PC-3 (cell line): ENCODE measurements at regions not wholly inside any gene's neighbourhood (a gene's known extent, or its start where the extent isn't known, plus 50 kb on each side); places are given as distances from the start of the nearest gene placed in this dataset.

Source experiments
- ATAC-seq: fragments of 200-7000 bp; cut with Tn5 transposase; 2 replicates; pipeline ENCODE4 v1.9.1; 2020; ENCODE audit warnings: mild to moderate bottlenecking, moderate library complexity
- BruUV-seq: library from RNA; stranded (reverse); fragments of 400-500 nt; replicated peaks from 2 replicates; lab custom pipeline; 2021; lab: Mats Ljungman, UMichigan
- CTCF ChIA-PET: fragments of 300-600 bp; sonication (Branson Sonifier 250); formaldehyde crosslinking; loops from one replicate; lab custom pipeline; 2022; ENCODE audit warnings: antibody characterized with exemption; lab: Charles Lee
- POLR2A ChIA-PET: fragments of 300-600 bp; sonication (Branson Sonifier 250); formaldehyde crosslinking; loops from one replicate; lab custom pipeline; 2022; ENCODE audit warnings: antibody characterized with exemption; ENCODE audit not compliant: unreplicated experiment; lab: Charles Lee
- DNase-seq: peaks from one replicate; pipeline ENCODE4 v3.0.0-alpha.2; 2015
- H2AFZ ChIP-seq: fragments of 300-600 bp; sonication (generic); 2 replicates; pipeline ENCODE4 v1.6.0; 2016; ENCODE audit warnings: antibody characterized with exemption, low read length
- H3F3A ChIP-seq: fragments of 300-600 bp; sonication (generic); one replicate; pipeline ENCODE4 v1.6.0; 2017; ENCODE audit warnings: antibody characterized with exemption, low read length, control low read depth, mild to moderate bottlenecking; ENCODE audit not compliant: unreplicated experiment
- H3K27ac ChIP-seq: fragments of 300-600 bp; sonication (generic); 2 replicates; pipeline ENCODE4 v1.5.1; 2016; ENCODE audit warnings: mild to moderate bottlenecking, low read length
- H3K27me3 ChIP-seq: fragments of 300-600 bp; sonication (generic); 2 replicates; pipeline ENCODE4 v1.6.1; 2016; ENCODE audit warnings: low read length, mixed read lengths
- H3K36me3 ChIP-seq: fragments of 300-600 bp; sonication (generic); 2 replicates; pipeline ENCODE4 v1.6.1; 2016; ENCODE audit warnings: low read depth, mixed run types, low read length, mixed read lengths
- H3K4me1 ChIP-seq: fragments of 300-600 bp; sonication (generic); 2 replicates; pipeline ENCODE4 v1.5.1; 2016; ENCODE audit warnings: low read length; ENCODE audit not compliant: insufficient read depth
- H3K4me2 ChIP-seq: fragments of 300-600 bp; sonication (generic); 2 replicates; pipeline ENCODE4 v1.6.0; 2016; ENCODE audit warnings: low read length
- H3K4me3 ChIP-seq: fragments of 300-600 bp; sonication (generic); 2 replicates; pipeline ENCODE4 v1.5.1; 2016; ENCODE audit warnings: mild to moderate bottlenecking, low read length, mixed read lengths
- H3K79me2 ChIP-seq: fragments of 300-600 bp; sonication (generic); 2 replicates; pipeline ENCODE4 v1.6.1; 2017; ENCODE audit warnings: low read length, mixed read lengths
- H3K9ac ChIP-seq: fragments of 300-600 bp; sonication (generic); 2 replicates; pipeline ENCODE4 v1.6.0; 2016; ENCODE audit warnings: mild to moderate bottlenecking, low read length
- H3K9me2 ChIP-seq: fragments of 300-600 bp; sonication (generic); replicated peaks from 2 replicates; pipeline ENCODE4 v1.6.1; 2016; ENCODE audit warnings: mixed run types, low read length, mixed read lengths
- H3K9me3 ChIP-seq: fragments of 300-600 bp; sonication (generic); 2 replicates; pipeline ENCODE4 v1.6.1; 2016; ENCODE audit warnings: low read length, mixed read lengths
- H4K20me1 ChIP-seq: fragments of 300-600 bp; sonication (generic); 2 replicates; pipeline ENCODE4 v1.6.1; 2016; ENCODE audit warnings: low read length, mixed read lengths
- CTCF ChIP-seq: fragments of 300-600 bp; sonication (generic); conservative IDR thresholded peaks from 2 replicates; pipeline ENCODE4 v1.5.1; 2017; ENCODE audit warnings: antibody characterized with exemption, low read depth, mild to moderate bottlenecking, low read length
- EZH2 ChIP-seq: fragments of 300-600 bp; sonication (generic); IDR thresholded peaks from one replicate; pipeline ENCODE4 v1.6.1; 2017; ENCODE audit warnings: antibody characterized with exemption, mild to moderate bottlenecking, low read length; ENCODE audit not compliant: unreplicated experiment
- EZH2phosphoT487 ChIP-seq: fragments of 300-600 bp; sonication (generic); IDR thresholded peaks from 2 replicates; pipeline ENCODE4 v1.6.1; 2018; ENCODE audit warnings: mild to moderate bottlenecking, antibody characterized with exemption, low read length, borderline replicate concordance
- intact Hi-C: fragments of 100-400 bp; cut with micrococcal nuclease; formaldehyde crosslinking; loops from 2 replicates; pipeline ENCODE4 v1.9.0; 2023

- peaks cover 15% of the 10 kb centered on the region for H3K4me1 ChIP-seq
- ChIA-PET CTCF (interaction anchor here (0.5 to 0.6 kb wide), 2 partner anchors 129 to 165 kb away, joined by 3 to 4 read pairs; no protein-coding TSS in a partner anchor), POLR2A (interaction anchor here (0.6 kb wide), 1 partner anchor 179 kb away, joined by 4 read pairs; no protein-coding TSS in a partner anchor)
- H4K20me1 ChIP-seq: no peaks in the 10 kb centered on the region
- H2AFZ ChIP-seq: no peak overlapping the region
- H3K27ac ChIP-seq: no peak overlapping the region
- H3K9me3 ChIP-seq: no peaks in the 10 kb centered on the region
- no peaks in the 10 kb centered on the region for H3K79me2 ChIP-seq
- no peaks in the 10 kb centered on the region for H3K36me3 ChIP-seq
- H3K9me2 ChIP-seq: no peaks in the 10 kb centered on the region
- TF ChIP-seq CTCF (peak; percentile 84), EZH2phosphoT487 (no peak)
- H3K27me3 ChIP-seq: no peaks in the 10 kb centered on the region
- H3K4me3 ChIP-seq: no peak overlapping the region
- peak; percentile 76 for ATAC-seq
- no TSS peak for BruUV-seq
- intact Hi-C loops: loop anchor here (1.0 to 10.0 kb wide), 3 partner anchors 53 to 399 kb away; partner anchors contain the start of gene BNC2
- no peaks in the 10 kb centered on the region for H3F3A ChIP-seq
- H3K9ac ChIP-seq: no peak overlapping the region
- no peak overlapping the region for H3K4me2 ChIP-seq
- DNase-seq: peak; percentile 70
These were observed 71.2 kb upstream of the CNTLN start for GRCh38 chr9:17063535-17064135.

GRCh38 chr9:17062497-17062896 lies 72.3 kb upstream of the CNTLN start:
- H3K9ac ChIP-seq: no peak overlapping the region

More at GRCh38 chr9:17062497-17062896, 72.3 kb upstream of the CNTLN start:
- DNase-seq: no peak
- intact Hi-C loops: loop anchor here (10.0 kb wide), 1 partner anchor 188 kb away; the partner anchor contains the start of gene BNC2
- no peaks in the 10 kb centered on the region for H3K27me3 ChIP-seq
- H2AFZ ChIP-seq: no peak overlapping the region
- CTCF ChIA-PET: no interaction called here
- no peaks in the 10 kb centered on the region for H3K79me2 ChIP-seq
- BruUV-seq: no TSS peak
- no peak overlapping the region for H3K27ac ChIP-seq
- H3K4me2 ChIP-seq: no peak overlapping the region
- H3K36me3 ChIP-seq: no peaks in the 10 kb centered on the region
- no peaks in the 10 kb centered on the region for H3K9me3 ChIP-seq
- no peak for ATAC-seq
- H3F3A ChIP-seq: no peaks in the 10 kb centered on the region
- H3K4me1 ChIP-seq: peaks cover 15% of the 10 kb centered on the region
- TF ChIP-seq CTCF: no peak
- no peak for TF ChIP-seq EZH2phosphoT487
- TF ChIP-seq EZH2: no peak
- H4K20me1 ChIP-seq: no peaks in the 10 kb centered on the region
- no peaks in the 10 kb centered on the region for H3K9me2 ChIP-seq
- no peak overlapping the region for H3K4me3 ChIP-seq
- POLR2A ChIA-PET: no interaction called here
